Neural progenitor cell (in vitro differentiated cells): ENCODE measurements at regions not wholly inside any gene's neighbourhood (a gene's known extent, or its start where the extent isn't known, plus 50 kb on each side); places are given as distances from the start of the nearest gene placed in this dataset.

Experiments used
- CTCF ChIP-seq: fragments of 200-600 bp; sonication (generic); IDR thresholded peaks from 2 replicates; pipeline ENCODE4 v1.5.1; 2017; ENCODE audit warnings: antibody characterized with exemption, mild to moderate bottlenecking
- EZH2 ChIP-seq: fragments of 200-600 bp; sonication (generic); IDR thresholded peaks from 2 replicates; pipeline ENCODE4 v1.6.1; 2017; ENCODE audit warnings: antibody characterized with exemption, mild to moderate bottlenecking, moderate library complexity
- EZH2phosphoT487 ChIP-seq: fragments of 200-600 bp; sonication (generic); IDR thresholded peaks from 2 replicates; pipeline ENCODE4 v1.6.1; 2017; ENCODE audit warnings: antibody characterized with exemption

- TF ChIP-seq EZH2phosphoT487 (no peak), CTCF (no peak), EZH2 (no peak)
Measured at GRCh38 chr13:73220966-73221720, 162.3 kb downstream of the KLF5 start.
